WTC11 (cell line): ENCODE measurements at regions not wholly inside any gene's neighbourhood (a gene's known extent, or its start where the extent isn't known, plus 50 kb on each side); places are given as distances from the start of the nearest gene placed in this dataset.

Experiments
- ATAC-seq: fragments of 200-7000 bp; cut with Tn5 transposase; 2 replicates; pipeline ENCODE4 v1.10.0; 2021; ENCODE audit warnings: mild to moderate bottlenecking, moderate library complexity
- CTCF ChIA-PET: fragments of 300-600 bp; sonication (Branson Sonifier 250); formaldehyde crosslinking; loops from one replicate; lab custom pipeline; 2021; ENCODE audit warnings: antibody characterized with exemption; lab: Charles Lee
- POLR2A ChIA-PET: fragments of 350-600 bp; sonication (Branson Sonifier 250); formaldehyde crosslinking; loops from one replicate; lab custom pipeline; 2021; ENCODE audit warnings: antibody characterized with exemption; lab: Charles Lee
- DNase-seq: peaks from one replicate; pipeline ENCODE4 v3.0.0; 2021; ENCODE audit warnings: low spot score
- H3K27ac Mint-ChIP-seq: 2 replicates; pipeline ENCODE4 v1.8.0; 2021; ENCODE audit warnings: mixed read lengths
- H3K27me3 Mint-ChIP-seq: 2 replicates; pipeline ENCODE4 v1.8.0; 2021; ENCODE audit warnings: low read depth, mild to moderate bottlenecking, moderate library complexity, mixed read lengths
- H3K36me3 Mint-ChIP-seq: 2 replicates; pipeline ENCODE4 v1.8.0; 2021; ENCODE audit warnings: mixed read lengths
- H3K4me1 Mint-ChIP-seq: 2 replicates; pipeline ENCODE4 v1.8.0; 2022; ENCODE audit warnings: mixed read lengths
- H3K4me3 Mint-ChIP-seq: 2 replicates; pipeline ENCODE4 v1.8.0; 2021; ENCODE audit warnings: mild to moderate bottlenecking, moderate library complexity, mixed read lengths
- H3K9me3 Mint-ChIP-seq: 2 replicates; pipeline ENCODE4 v1.8.0; 2021; ENCODE audit warnings: mixed read lengths
- TCF7 ChIP-seq: sonication (generic); formaldehyde crosslinking; IDR thresholded peaks from 2 replicates; pipeline ENCODE4 v1.8.0; 2022; ENCODE audit warnings: mild to moderate bottlenecking, low read depth, missing genetic modification reagents, moderate library complexity
- ZNF263 ChIP-seq: sonication (generic); formaldehyde crosslinking; IDR thresholded peaks from 2 replicates; pipeline ENCODE4 v1.8.1; 2022; ENCODE audit warnings: low read depth, mild to moderate bottlenecking, moderate library complexity, missing genetic modification reagents
- TF ChIP-seq, protein P1 (sequence below): sonication (generic); formaldehyde crosslinking; conservative IDR thresholded peaks from 2 replicates; pipeline ENCODE4 v1.8.1; 2023; ENCODE audit warnings: mild to moderate bottlenecking, low read depth, missing genetic modification reagents, moderate library complexity
- TF ChIP-seq, protein P2 (sequence below): sonication (generic); formaldehyde crosslinking; IDR thresholded peaks from 2 replicates; pipeline ENCODE4 v1.8.0; 2022; ENCODE audit warnings: mild to moderate bottlenecking, missing genetic modification reagents
- TF ChIP-seq, protein P3 (sequence below): sonication (generic); formaldehyde crosslinking; IDR thresholded peaks from 2 replicates; pipeline ENCODE4 v1.8.1; 2023; ENCODE audit warnings: mild to moderate bottlenecking, missing genetic modification reagents, borderline replicate concordance
- TF ChIP-seq, protein P4 (sequence below): sonication (generic); formaldehyde crosslinking; IDR thresholded peaks from 2 replicates; pipeline ENCODE4 v1.8.1; 2022; ENCODE audit warnings: mild to moderate bottlenecking, moderate library complexity, missing genetic modification reagents
- TF ChIP-seq, protein P5 (sequence below): sonication (generic); formaldehyde crosslinking; IDR thresholded peaks from 2 replicates; pipeline ENCODE4 v1.8.0; 2023; ENCODE audit warnings: missing genetic modification reagents, mild to moderate bottlenecking, borderline replicate concordance
- TF ChIP-seq, protein P6 (sequence below): sonication (generic); formaldehyde crosslinking; IDR thresholded peaks from 2 replicates; pipeline ENCODE4 v1.8.0; 2023; ENCODE audit warnings: mild to moderate bottlenecking, missing genetic modification reagents
- TF ChIP-seq, protein P7 (sequence below): sonication (generic); formaldehyde crosslinking; IDR thresholded peaks from 2 replicates; pipeline ENCODE4 v1.8.1; 2023; ENCODE audit warnings: mild to moderate bottlenecking, missing genetic modification reagents, moderate library complexity
- TF ChIP-seq, protein P8 (sequence below): sonication (generic); formaldehyde crosslinking; IDR thresholded peaks from 2 replicates; pipeline ENCODE4 v1.8.1; 2022; ENCODE audit warnings: missing genetic modification reagents, borderline replicate concordance

DNA sequence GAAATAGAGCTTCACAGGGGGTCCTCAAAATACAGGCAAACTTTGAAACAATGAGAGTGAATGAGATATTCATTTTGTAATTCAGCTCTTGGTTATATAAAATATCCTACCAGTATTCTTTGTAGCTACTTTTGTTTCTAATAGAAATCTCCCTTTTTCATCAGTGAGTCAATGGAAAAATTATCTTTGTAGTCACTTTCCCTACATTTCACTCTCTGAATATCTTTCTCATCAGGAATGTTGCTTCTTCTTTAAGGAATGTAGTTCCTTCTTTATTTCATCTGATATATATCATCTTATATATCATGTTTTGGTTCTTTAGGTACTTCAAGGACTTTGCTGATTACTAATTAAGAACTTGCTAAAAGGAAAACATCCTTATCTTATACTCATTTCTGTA lies 280.3 kb upstream of the NUDT12 start (continued):
- TF ChIP-seq, protein P1, sequence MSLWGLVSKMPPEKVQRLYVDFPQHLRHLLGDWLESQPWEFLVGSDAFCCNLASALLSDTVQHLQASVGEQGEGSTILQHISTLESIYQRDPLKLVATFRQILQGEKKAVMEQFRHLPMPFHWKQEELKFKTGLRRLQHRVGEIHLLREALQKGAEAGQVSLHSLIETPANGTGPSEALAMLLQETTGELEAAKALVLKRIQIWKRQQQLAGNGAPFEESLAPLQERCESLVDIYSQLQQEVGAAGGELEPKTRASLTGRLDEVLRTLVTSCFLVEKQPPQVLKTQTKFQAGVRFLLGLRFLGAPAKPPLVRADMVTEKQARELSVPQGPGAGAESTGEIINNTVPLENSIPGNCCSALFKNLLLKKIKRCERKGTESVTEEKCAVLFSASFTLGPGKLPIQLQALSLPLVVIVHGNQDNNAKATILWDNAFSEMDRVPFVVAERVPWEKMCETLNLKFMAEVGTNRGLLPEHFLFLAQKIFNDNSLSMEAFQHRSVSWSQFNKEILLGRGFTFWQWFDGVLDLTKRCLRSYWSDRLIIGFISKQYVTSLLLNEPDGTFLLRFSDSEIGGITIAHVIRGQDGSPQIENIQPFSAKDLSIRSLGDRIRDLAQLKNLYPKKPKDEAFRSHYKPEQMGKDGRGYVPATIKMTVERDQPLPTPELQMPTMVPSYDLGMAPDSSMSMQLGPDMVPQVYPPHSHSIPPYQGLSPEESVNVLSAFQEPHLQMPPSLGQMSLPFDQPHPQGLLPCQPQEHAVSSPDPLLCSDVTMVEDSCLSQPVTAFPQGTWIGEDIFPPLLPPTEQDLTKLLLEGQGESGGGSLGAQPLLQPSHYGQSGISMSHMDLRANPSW (CRISPR knock-in tag) = no peak
- TF ChIP-seq, protein P2, sequence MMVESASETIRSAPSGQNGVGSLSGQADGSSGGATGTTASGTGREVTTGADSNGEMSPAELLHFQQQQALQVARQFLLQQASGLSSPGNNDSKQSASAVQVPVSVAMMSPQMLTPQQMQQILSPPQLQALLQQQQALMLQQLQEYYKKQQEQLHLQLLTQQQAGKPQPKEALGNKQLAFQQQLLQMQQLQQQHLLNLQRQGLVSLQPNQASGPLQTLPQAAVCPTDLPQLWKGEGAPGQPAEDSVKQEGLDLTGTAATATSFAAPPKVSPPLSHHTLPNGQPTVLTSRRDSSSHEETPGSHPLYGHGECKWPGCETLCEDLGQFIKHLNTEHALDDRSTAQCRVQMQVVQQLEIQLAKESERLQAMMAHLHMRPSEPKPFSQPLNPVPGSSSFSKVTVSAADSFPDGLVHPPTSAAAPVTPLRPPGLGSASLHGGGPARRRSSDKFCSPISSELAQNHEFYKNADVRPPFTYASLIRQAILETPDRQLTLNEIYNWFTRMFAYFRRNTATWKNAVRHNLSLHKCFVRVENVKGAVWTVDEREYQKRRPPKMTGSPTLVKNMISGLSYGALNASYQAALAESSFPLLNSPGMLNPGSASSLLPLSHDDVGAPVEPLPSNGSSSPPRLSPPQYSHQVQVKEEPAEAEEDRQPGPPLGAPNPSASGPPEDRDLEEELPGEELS = no peak
- no peak for TF ChIP-seq TCF7 (CRISPR knock-in tag)
- TF ChIP-seq, protein P3, sequence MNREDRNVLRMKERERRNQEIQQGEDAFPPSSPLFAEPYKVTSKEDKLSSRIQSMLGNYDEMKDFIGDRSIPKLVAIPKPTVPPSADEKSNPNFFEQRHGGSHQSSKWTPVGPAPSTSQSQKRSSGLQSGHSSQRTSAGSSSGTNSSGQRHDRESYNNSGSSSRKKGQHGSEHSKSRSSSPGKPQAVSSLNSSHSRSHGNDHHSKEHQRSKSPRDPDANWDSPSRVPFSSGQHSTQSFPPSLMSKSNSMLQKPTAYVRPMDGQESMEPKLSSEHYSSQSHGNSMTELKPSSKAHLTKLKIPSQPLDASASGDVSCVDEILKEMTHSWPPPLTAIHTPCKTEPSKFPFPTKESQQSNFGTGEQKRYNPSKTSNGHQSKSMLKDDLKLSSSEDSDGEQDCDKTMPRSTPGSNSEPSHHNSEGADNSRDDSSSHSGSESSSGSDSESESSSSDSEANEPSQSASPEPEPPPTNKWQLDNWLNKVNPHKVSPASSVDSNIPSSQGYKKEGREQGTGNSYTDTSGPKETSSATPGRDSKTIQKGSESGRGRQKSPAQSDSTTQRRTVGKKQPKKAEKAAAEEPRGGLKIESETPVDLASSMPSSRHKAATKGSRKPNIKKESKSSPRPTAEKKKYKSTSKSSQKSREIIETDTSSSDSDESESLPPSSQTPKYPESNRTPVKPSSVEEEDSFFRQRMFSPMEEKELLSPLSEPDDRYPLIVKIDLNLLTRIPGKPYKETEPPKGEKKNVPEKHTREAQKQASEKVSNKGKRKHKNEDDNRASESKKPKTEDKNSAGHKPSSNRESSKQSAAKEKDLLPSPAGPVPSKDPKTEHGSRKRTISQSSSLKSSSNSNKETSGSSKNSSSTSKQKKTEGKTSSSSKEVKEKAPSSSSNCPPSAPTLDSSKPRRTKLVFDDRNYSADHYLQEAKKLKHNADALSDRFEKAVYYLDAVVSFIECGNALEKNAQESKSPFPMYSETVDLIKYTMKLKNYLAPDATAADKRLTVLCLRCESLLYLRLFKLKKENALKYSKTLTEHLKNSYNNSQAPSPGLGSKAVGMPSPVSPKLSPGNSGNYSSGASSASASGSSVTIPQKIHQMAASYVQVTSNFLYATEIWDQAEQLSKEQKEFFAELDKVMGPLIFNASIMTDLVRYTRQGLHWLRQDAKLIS = no peak
- no peak for TF ChIP-seq ZNF263

DNA sequence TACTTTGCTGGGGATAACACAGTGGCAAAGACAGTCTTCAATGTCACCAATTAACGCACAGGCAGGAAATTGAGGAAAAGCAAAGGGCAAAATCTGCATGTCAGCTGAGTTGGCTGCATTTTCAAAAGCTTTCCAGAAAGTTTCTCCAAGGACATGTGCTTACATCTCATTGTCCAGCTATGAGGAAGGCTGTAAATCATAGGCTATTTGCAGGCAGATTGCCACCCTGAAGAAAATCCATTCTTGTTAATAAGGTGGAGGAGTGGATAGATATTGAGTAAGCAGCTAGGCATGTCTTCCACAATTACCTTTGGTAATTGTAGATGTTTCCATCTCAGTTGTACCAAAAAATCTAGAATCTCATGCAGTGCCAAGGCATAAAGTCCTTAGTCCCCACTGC lies 278.0 kb upstream of the NUDT12 start:
- Mint-ChIP-seq H3K4me1 (no peaks in the 10 kb centered on the region), H3K9me3 (peaks cover 6% of the 10 kb centered on the region; the same call in 1 of the 2 replicates), H3K4me3 (no peak overlapping the region), H3K36me3 (no peaks in the 10 kb centered on the region), H3K27me3 (no peaks in the 10 kb centered on the region), H3K27ac (no peak overlapping the region)
- no peak for ATAC-seq
- CTCF ChIA-PET = no interaction called here
- no peak for DNase-seq
- POLR2A ChIA-PET = no interaction called here
- TF ChIP-seq, protein P4, sequence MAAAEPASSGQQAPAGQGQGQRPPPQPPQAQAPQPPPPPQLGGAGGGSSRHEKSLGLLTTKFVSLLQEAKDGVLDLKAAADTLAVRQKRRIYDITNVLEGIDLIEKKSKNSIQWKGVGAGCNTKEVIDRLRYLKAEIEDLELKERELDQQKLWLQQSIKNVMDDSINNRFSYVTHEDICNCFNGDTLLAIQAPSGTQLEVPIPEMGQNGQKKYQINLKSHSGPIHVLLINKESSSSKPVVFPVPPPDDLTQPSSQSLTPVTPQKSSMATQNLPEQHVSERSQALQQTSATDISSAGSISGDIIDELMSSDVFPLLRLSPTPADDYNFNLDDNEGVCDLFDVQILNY = no peak
- TF ChIP-seq, protein P1 (CRISPR knock-in tag) = no peak
- TF ChIP-seq, protein P5, sequence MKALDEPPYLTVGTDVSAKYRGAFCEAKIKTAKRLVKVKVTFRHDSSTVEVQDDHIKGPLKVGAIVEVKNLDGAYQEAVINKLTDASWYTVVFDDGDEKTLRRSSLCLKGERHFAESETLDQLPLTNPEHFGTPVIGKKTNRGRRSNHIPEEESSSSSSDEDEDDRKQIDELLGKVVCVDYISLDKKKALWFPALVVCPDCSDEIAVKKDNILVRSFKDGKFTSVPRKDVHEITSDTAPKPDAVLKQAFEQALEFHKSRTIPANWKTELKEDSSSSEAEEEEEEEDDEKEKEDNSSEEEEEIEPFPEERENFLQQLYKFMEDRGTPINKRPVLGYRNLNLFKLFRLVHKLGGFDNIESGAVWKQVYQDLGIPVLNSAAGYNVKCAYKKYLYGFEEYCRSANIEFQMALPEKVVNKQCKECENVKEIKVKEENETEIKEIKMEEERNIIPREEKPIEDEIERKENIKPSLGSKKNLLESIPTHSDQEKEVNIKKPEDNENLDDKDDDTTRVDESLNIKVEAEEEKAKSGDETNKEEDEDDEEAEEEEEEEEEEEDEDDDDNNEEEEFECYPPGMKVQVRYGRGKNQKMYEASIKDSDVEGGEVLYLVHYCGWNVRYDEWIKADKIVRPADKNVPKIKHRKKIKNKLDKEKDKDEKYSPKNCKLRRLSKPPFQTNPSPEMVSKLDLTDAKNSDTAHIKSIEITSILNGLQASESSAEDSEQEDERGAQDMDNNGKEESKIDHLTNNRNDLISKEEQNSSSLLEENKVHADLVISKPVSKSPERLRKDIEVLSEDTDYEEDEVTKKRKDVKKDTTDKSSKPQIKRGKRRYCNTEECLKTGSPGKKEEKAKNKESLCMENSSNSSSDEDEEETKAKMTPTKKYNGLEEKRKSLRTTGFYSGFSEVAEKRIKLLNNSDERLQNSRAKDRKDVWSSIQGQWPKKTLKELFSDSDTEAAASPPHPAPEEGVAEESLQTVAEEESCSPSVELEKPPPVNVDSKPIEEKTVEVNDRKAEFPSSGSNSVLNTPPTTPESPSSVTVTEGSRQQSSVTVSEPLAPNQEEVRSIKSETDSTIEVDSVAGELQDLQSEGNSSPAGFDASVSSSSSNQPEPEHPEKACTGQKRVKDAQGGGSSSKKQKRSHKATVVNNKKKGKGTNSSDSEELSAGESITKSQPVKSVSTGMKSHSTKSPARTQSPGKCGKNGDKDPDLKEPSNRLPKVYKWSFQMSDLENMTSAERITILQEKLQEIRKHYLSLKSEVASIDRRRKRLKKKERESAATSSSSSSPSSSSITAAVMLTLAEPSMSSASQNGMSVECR = no peak
- TF ChIP-seq, protein P6, sequence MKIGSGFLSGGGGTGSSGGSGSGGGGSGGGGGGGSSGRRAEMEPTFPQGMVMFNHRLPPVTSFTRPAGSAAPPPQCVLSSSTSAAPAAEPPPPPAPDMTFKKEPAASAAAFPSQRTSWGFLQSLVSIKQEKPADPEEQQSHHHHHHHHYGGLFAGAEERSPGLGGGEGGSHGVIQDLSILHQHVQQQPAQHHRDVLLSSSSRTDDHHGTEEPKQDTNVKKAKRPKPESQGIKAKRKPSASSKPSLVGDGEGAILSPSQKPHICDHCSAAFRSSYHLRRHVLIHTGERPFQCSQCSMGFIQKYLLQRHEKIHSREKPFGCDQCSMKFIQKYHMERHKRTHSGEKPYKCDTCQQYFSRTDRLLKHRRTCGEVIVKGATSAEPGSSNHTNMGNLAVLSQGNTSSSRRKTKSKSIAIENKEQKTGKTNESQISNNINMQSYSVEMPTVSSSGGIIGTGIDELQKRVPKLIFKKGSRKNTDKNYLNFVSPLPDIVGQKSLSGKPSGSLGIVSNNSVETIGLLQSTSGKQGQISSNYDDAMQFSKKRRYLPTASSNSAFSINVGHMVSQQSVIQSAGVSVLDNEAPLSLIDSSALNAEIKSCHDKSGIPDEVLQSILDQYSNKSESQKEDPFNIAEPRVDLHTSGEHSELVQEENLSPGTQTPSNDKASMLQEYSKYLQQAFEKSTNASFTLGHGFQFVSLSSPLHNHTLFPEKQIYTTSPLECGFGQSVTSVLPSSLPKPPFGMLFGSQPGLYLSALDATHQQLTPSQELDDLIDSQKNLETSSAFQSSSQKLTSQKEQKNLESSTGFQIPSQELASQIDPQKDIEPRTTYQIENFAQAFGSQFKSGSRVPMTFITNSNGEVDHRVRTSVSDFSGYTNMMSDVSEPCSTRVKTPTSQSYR = no peak
- TF ChIP-seq ZNF263 = no peak
- TF ChIP-seq, protein P7, sequence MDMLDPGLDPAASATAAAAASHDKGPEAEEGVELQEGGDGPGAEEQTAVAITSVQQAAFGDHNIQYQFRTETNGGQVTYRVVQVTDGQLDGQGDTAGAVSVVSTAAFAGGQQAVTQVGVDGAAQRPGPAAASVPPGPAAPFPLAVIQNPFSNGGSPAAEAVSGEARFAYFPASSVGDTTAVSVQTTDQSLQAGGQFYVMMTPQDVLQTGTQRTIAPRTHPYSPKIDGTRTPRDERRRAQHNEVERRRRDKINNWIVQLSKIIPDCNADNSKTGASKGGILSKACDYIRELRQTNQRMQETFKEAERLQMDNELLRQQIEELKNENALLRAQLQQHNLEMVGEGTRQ = no peak
- TF ChIP-seq, protein P8, sequence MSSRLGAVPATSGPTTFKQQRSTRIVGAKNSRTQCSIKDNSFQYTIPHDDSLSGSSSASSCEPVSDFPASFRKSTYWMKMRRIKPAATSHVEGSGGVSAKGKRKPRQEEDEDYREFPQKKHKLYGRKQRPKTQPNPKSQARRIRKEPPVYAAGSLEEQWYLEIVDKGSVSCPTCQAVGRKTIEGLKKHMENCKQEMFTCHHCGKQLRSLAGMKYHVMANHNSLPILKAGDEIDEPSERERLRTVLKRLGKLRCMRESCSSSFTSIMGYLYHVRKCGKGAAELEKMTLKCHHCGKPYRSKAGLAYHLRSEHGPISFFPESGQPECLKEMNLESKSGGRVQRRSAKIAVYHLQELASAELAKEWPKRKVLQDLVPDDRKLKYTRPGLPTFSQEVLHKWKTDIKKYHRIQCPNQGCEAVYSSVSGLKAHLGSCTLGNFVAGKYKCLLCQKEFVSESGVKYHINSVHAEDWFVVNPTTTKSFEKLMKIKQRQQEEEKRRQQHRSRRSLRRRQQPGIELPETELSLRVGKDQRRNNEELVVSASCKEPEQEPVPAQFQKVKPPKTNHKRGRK (CRISPR knock-in tag) = no peak
